Endothelial cell of umbilical vein (primary cell): ENCODE measurements at regions not wholly inside any gene's neighbourhood (a gene's known extent, or its start where the extent isn't known, plus 50 kb on each side); places are given as distances from the start of the nearest gene placed in this dataset.

Experiments
- BruUV-seq: library from RNA; stranded (reverse); fragments of 400-500 nt; replicated peaks from 2 replicates; lab custom pipeline; 2021; lab: Mats Ljungman, UMichigan
- CTCF ChIA-PET: fragments of 300-600, 350-600 bp; sonication (Branson Sonifier 250); formaldehyde crosslinking; loops from one replicate; lab custom pipeline; 2021; ENCODE audit warnings: antibody characterized with exemption, inconsistent platforms; lab: Charles Lee
- POLR2A ChIA-PET: fragments of 300-600, 350-600 bp; sonication (Branson Sonifier 250); formaldehyde crosslinking; loops from one replicate; lab custom pipeline; 2021; ENCODE audit warnings: antibody characterized with exemption, inconsistent platforms; lab: Charles Lee
- DNase-seq: peaks from one replicate; pipeline ENCODE4 v3.0.0-alpha.2; 2011; ENCODE audit warnings: low read depth, low spot score
- FAIRE-seq: peaks from 2 replicates; lab custom pipeline; 2011; peaks lifted over from hg19 to GRCh38; lab: Jason Lieb, UNC
- H2AFZ ChIP-seq: 2 replicates; pipeline ENCODE4 v1.6.0; 2012; ENCODE audit warnings: low read depth, low read length, control low read depth, inconsistent platforms
- H3K27ac ChIP-seq: 2 replicates; pipeline ENCODE4 v1.5.1; 2011; ENCODE audit warnings: low read depth, mild to moderate bottlenecking, control low read depth, low read length, moderate library complexity; ENCODE audit not compliant: insufficient read depth
- H3K27me3 ChIP-seq, 2 experiments: 2 replicates each; pipeline versions ENCODE4 v1.6.0 to v1.6.1; 2011; ENCODE audit warnings: low read length in 2 of 2, mixed read lengths in 1 of 2; ENCODE audit not compliant: control insufficient read depth in 2 of 2, insufficient read depth in 2 of 2
- H3K36me3 ChIP-seq, 2 experiments: 2 replicates in 1 of 2; 3 replicates in 1 of 2; pipeline ENCODE4 v1.5.1; 2011; ENCODE audit warnings: low read length in 2 of 2, mild to moderate bottlenecking in 1 of 2, moderate library complexity in 1 of 2; ENCODE audit not compliant: control insufficient read depth in 2 of 2, insufficient read depth in 2 of 2; ENCODE audit errors: extremely low read depth in 1 of 2
- H3K4me1 ChIP-seq: 3 replicates; pipeline ENCODE4 v1.5.1; 2011; ENCODE audit warnings: mild to moderate bottlenecking, low read length; ENCODE audit not compliant: control insufficient read depth, insufficient read depth; ENCODE audit errors: extremely low read depth
- H3K4me2 ChIP-seq: 2 replicates; pipeline ENCODE4 v1.6.1; 2011; ENCODE audit warnings: low read length, control low read depth, mixed read lengths; ENCODE audit not compliant: insufficient read depth
- H3K4me3 ChIP-seq, 3 experiments: fragments of 200-600 bp in 1 of 3; sonication (generic), shearing (Covaris generic) in 1 of 3; replicated peaks in 1 of 3; 2 replicates each; pipeline ENCODE4 v1.5.1; 2011 to 2016; ENCODE audit warnings: control low read depth in 3 of 3, low read length in 3 of 3, mild to moderate bottlenecking in 2 of 3, inconsistent platforms in 1 of 3, low read depth in 1 of 3, moderate library complexity in 1 of 3; ENCODE audit not compliant: insufficient read depth in 1 of 3
- H3K79me2 ChIP-seq: 2 replicates; pipeline ENCODE4 v1.6.0; 2012; ENCODE audit warnings: low read length, inconsistent platforms; ENCODE audit not compliant: control insufficient read depth, insufficient read depth
- H3K9ac ChIP-seq: replicated peaks from 2 replicates; pipeline ENCODE3; 2011; ENCODE audit warnings: low read length, control low read depth; ENCODE audit not compliant: insufficient read depth; ENCODE audit errors: extremely low read depth
- H3K9me1 ChIP-seq: replicated peaks from 3 replicates; pipeline ENCODE4 v1.6.0; 2011; ENCODE audit warnings: mild to moderate bottlenecking, low read length; ENCODE audit not compliant: control insufficient read depth, insufficient read depth; ENCODE audit errors: extremely low read depth
- H3K9me3 ChIP-seq: replicated peaks from 2 replicates; pipeline ENCODE4 v1.5.1; 2012; ENCODE audit warnings: low read length, inconsistent platforms; ENCODE audit not compliant: control insufficient read depth, insufficient read depth
- H4K20me1 ChIP-seq: replicated peaks from 2 replicates; pipeline ENCODE3; 2011; ENCODE audit warnings: mild to moderate bottlenecking, low read length; ENCODE audit not compliant: control insufficient read depth, insufficient read depth; ENCODE audit errors: extremely low read depth
- EZH2 ChIP-seq: IDR thresholded peaks from 2 replicates; pipeline ENCODE4 v1.6.1; 2012; ENCODE audit warnings: borderline replicate concordance, low read depth, mild to moderate bottlenecking, moderate library complexity, low read length, inconsistent platforms; ENCODE audit not compliant: severe bottlenecking
- FOS ChIP-seq: IDR thresholded peaks from 2 replicates; pipeline ENCODE4 v1.6.1; 2011; ENCODE audit warnings: mild to moderate bottlenecking, low read length, moderate library complexity, borderline replicate concordance; ENCODE audit not compliant: insufficient read depth
- GATA2 ChIP-seq: IDR thresholded peaks from 2 replicates; pipeline ENCODE4 v1.7.0; 2011; ENCODE audit warnings: low read depth, mild to moderate bottlenecking, moderate library complexity, mixed read lengths, low read length; ENCODE audit not compliant: insufficient read length, insufficient read depth
- JUN ChIP-seq: IDR thresholded peaks from 2 replicates; pipeline ENCODE4 v1.6.1; 2011; ENCODE audit warnings: borderline replicate concordance, low read depth; ENCODE audit not compliant: insufficient read length, insufficient read depth
- MYC ChIP-seq: IDR thresholded peaks from one replicate; pipeline ENCODE4 v1.6.1; 2011; ENCODE audit warnings: mild to moderate bottlenecking, low read depth, low read length
- POLR2A ChIP-seq: IDR thresholded peaks from 2 replicates; pipeline ENCODE4 v1.6.1; 2012; ENCODE audit warnings: low read depth, mild to moderate bottlenecking, control low read depth, low read length
- POLR2AphosphoS5 ChIP-seq: IDR thresholded peaks from 2 replicates; pipeline ENCODE4 v1.6.1; 2012; ENCODE audit warnings: low read depth, mild to moderate bottlenecking, control low read depth, low read length, moderate library complexity; ENCODE audit not compliant: insufficient read depth
- dilution Hi-C: fragments of 300-500 bp; cut with MboI; formaldehyde crosslinking; loops from one replicate; pipeline ENCODE4 v1.15.0; 2019; ENCODE audit warnings: low sequenced_read_pairs; ENCODE audit not compliant: extremely low pct_ligation_motif_present
- intact Hi-C: fragments of 100-400 bp; cut with micrococcal nuclease; formaldehyde crosslinking; loops from one replicate; pipeline ENCODE4 v1.10.0; 2022
- TF ChIP-seq, protein P1 (sequence below): IDR thresholded peaks from 2 replicates; pipeline ENCODE4 v1.6.1; 2011; ENCODE audit not compliant: insufficient read depth, insufficient read length
- TF ChIP-seq, protein P2 (sequence below), 2 donors: IDR thresholded peaks; 1 replicate in 1 of 2; 2 replicates in 1 of 2; pipeline ENCODE4 v1.5.1; 2011; ENCODE audit warnings: low read length in 2 of 2, mild to moderate bottlenecking in 2 of 2, moderate library complexity in 2 of 2, control low read depth in 1 of 2, inconsistent platforms in 1 of 2, low read depth in 1 of 2; ENCODE audit not compliant: insufficient read depth in 1 of 2; ENCODE audit errors: extremely low read depth in 1 of 2

DNA sequence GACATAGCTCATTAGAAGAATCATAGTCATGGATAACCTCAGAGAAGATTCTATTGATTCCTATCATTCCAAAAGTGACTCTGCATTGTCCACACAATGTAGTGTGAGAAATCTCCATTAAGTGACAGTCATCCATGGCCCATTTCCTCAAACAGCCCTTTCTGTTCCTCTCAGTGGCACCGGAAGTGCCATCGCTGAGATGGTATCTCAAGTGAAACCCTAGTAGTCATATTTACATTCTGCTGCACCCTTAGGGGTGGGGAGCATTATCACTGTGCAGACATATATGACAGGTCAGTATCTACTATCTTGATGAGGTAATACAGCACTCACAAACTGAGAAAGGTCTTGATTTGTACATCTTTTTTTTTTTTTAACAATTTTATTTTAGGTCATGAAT is 55.4 kb upstream of the MIER3 start:
- Histone ChIP-seq H3K4me3 (no peak overlapping the region), H3K9me3 (no peaks in the 10 kb centered on the region), H3K27me3 (peaks cover 0 to 2% of the 10 kb centered on the region in 2 experiments), H3K36me3 (no peaks in the 10 kb centered on the region), H3K27ac (no peak overlapping the region), H4K20me1 (no peaks in the 10 kb centered on the region), H3K79me2 (no peaks in the 10 kb centered on the region), H3K9me1 (no peaks in the 10 kb centered on the region), H2AFZ (no peak overlapping the region), H3K4me1 (no peaks in the 10 kb centered on the region), H3K4me2 (no peak overlapping the region), H3K9ac (no peak overlapping the region)
- DNase-seq: no peak
- no peak for TF ChIP-seq MYC
- TF ChIP-seq JUN: no peak
- no peak for TF ChIP-seq POLR2A
- TF ChIP-seq, protein P1, sequence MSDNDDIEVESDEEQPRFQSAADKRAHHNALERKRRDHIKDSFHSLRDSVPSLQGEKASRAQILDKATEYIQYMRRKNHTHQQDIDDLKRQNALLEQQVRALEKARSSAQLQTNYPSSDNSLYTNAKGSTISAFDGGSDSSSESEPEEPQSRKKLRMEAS: no peak
- no peak for TF ChIP-seq FOS
- TF ChIP-seq, protein P2, sequence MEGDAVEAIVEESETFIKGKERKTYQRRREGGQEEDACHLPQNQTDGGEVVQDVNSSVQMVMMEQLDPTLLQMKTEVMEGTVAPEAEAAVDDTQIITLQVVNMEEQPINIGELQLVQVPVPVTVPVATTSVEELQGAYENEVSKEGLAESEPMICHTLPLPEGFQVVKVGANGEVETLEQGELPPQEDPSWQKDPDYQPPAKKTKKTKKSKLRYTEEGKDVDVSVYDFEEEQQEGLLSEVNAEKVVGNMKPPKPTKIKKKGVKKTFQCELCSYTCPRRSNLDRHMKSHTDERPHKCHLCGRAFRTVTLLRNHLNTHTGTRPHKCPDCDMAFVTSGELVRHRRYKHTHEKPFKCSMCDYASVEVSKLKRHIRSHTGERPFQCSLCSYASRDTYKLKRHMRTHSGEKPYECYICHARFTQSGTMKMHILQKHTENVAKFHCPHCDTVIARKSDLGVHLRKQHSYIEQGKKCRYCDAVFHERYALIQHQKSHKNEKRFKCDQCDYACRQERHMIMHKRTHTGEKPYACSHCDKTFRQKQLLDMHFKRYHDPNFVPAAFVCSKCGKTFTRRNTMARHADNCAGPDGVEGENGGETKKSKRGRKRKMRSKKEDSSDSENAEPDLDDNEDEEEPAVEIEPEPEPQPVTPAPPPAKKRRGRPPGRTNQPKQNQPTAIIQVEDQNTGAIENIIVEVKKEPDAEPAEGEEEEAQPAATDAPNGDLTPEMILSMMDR (IDR thresholded peaks at IDR 0.05; ENCODE audit: extremely low read depth in 1 of 2, insufficient read depth in 1 of 2, low read depth in 1 of 2, low read length in 2 of 2): no peak
- TF ChIP-seq POLR2AphosphoS5: no peak
- TF ChIP-seq EZH2: no peak
- TF ChIP-seq GATA2: no peak
- ChIA-PET POLR2A (no interaction called here), CTCF (interaction anchor here (1.3 kb wide), 1 partner anchor 11 kb away, joined by 3 read pairs; no protein-coding TSS in a partner anchor)
- FAIRE-seq: no peak
- intact Hi-C loops: no loop called here
- BruUV-seq: no TSS peak
- dilution Hi-C loops: no loop called here
